ENCODE measurements at regions not wholly inside any gene's neighbourhood (a gene's known extent, or its start where the extent isn't known, plus 50 kb on each side); places are given as distances from the start of the nearest gene placed in this dataset.

GRCh38 chr18:30280861-30281470 is 761.6 kb downstream of the DSC3 start:
- Histone ChIP-seq H3K4me3 (ENCODE audit: low read depth, low read length) (no peak overlapping the region), H3K9me3 (ENCODE audit: control insufficient read depth, insufficient read depth, low read depth, low read length) (no peaks in the 10 kb centered on the region), H3K27ac (ENCODE audit: extremely low read depth, low read depth, low read length) (no peak overlapping the region), H3K4me1 (ENCODE audit: control insufficient read depth, insufficient read depth, low read length) (no peaks in the 10 kb centered on the region), H3K36me3 (ENCODE audit: control insufficient read depth in 2 of 2, insufficient read depth in 1 of 2, low read length in 2 of 2) (no peaks in the 10 kb centered on the region)
- POLR2A ChIA-PET = no interaction called here
- CTCF ChIA-PET = interaction anchor here (0.6 to 3.5 kb wide), 29 partner anchors 10 to 1475 kb away, joined by 3 to 38 read pairs (median 3); no protein-coding TSS in a partner anchor
- TF ChIP-seq SCRT2 (tag by site-specific recombination; IDR thresholded peaks at IDR 0.05) (peak; percentile 62), KLF7 (tag by site-specific recombination; IDR thresholded peaks at IDR 0.05; ENCODE audit: borderline replicate concordance) (no peak), ZBTB17 (tag by site-specific recombination; IDR thresholded peaks at IDR 0.05) (no peak), ZNF398 (tag by site-specific recombination; IDR thresholded peaks at IDR 0.05) (no peak), TCF7L2 (IDR thresholded peaks at IDR 0.05; ENCODE audit: borderline replicate concordance, low read depth, low read length) (no peak), EGR2 (tag by site-specific recombination; IDR thresholded peaks at IDR 0.05; ENCODE audit: low read depth) (no peak), OVOL3 (tag by site-specific recombination; IDR thresholded peaks at IDR 0.05) (no peak), ZNF362 (tag by site-specific recombination; IDR thresholded peaks at IDR 0.05) (no peak), ZNF664 (tag by site-specific recombination; IDR thresholded peaks at IDR 0.05) (no peak), AEBP2 (tag by site-specific recombination; IDR thresholded peaks at IDR 0.05; ENCODE audit: borderline replicate concordance) (no peak), ZNF654 (tag by site-specific recombination; IDR thresholded peaks at IDR 0.05; ENCODE audit: low read depth) (peak; percentile 36), HOXA7 (CRISPR knock-in tag; IDR thresholded peaks at IDR 0.05; ENCODE audit: borderline replicate concordance) (no peak), ZNF223 (tag by site-specific recombination; IDR thresholded peaks at IDR 0.05) (no peak), REST (tag by site-specific recombination; IDR thresholded peaks at IDR 0.05) (no peak), ZNF354C (tag by site-specific recombination; IDR thresholded peaks at IDR 0.05; ENCODE audit: borderline replicate concordance, low read depth) (no peak), ZBTB1 (tag by site-specific recombination; IDR thresholded peaks at IDR 0.05) (no peak), KLF10 (tag by site-specific recombination; IDR thresholded peaks at IDR 0.05) (no peak), ZNF18 (tag by site-specific recombination; IDR thresholded peaks at IDR 0.05) (no peak), ZNF274 (IDR thresholded peaks at IDR 0.05; ENCODE audit: low read length) (no peak), ZNF274 (tag by site-specific recombination; IDR thresholded peaks at IDR 0.05; ENCODE audit: borderline replicate concordance) (no peak), SCRT1 (tag by site-specific recombination; IDR thresholded peaks at IDR 0.05; ENCODE audit: borderline replicate concordance) (peak; percentile 45; the same call in 1 of the 2 replicates), ZNF530 (tag by site-specific recombination; IDR thresholded peaks at IDR 0.05; ENCODE audit: low read depth) (no peak), ZNF112 (tag by site-specific recombination; IDR thresholded peaks at IDR 0.05) (no peak), ZNF549 (tag by site-specific recombination; IDR thresholded peaks at IDR 0.05) (no peak)
